SK-N-SH treated with all-trans-retinoic acid at 6 μM for 48 hours (cell line): ENCODE measurements at regions not wholly inside any gene's neighbourhood (a gene's known extent, or its start where the extent isn't known, plus 50 kb on each side); places are given as distances from the start of the nearest gene placed in this dataset.

Source experiments
- ARNTL ChIP-seq: fragments of 450-650 bp; formaldehyde crosslinking; IDR thresholded peaks from 2 replicates; pipeline ENCODE4 v1.5.0; 2020; ENCODE audit warnings: low read depth, mild to moderate bottlenecking, moderate library complexity, borderline replicate concordance
- BACH2 ChIP-seq: fragments of 250-450 bp; sonication (Bioruptor Pico); IDR thresholded peaks from 2 replicates; pipeline ENCODE4 v1.9.0; 2021; ENCODE audit warnings: mild to moderate bottlenecking, borderline replicate concordance
- GLIS3 ChIP-seq: fragments of 250-450 bp; sonication (Bioruptor Pico); IDR thresholded peaks from 2 replicates; pipeline ENCODE4 v1.5.0; 2020; ENCODE audit warnings: mild to moderate bottlenecking, moderate library complexity
- ISL1 ChIP-seq: fragments of 250-450 bp; sonication (Bioruptor Pico); IDR thresholded peaks from 2 replicates; pipeline ENCODE4 v2.1.2; 2022; ENCODE audit warnings: mild to moderate bottlenecking, moderate library complexity
- PATZ1 ChIP-seq: fragments of 250-450 bp; sonication (Bioruptor Pico); IDR thresholded peaks from 2 replicates; pipeline ENCODE4 v1.8.0; 2020; ENCODE audit warnings: mild to moderate bottlenecking, moderate library complexity, borderline replicate concordance
- RARB ChIP-seq: fragments of 250-450 bp; sonication (Bioruptor Pico); IDR thresholded peaks from 2 replicates; pipeline ENCODE4 v1.8.0; 2021; ENCODE audit warnings: mild to moderate bottlenecking, moderate library complexity
- SNAI2 ChIP-seq: fragments of 250-450 bp; sonication (Bioruptor Pico); IDR thresholded peaks from 2 replicates; pipeline ENCODE4 v1.5.0; 2020; ENCODE audit warnings: mild to moderate bottlenecking, moderate library complexity
- TOX ChIP-seq: fragments of 250-450 bp; sonication (Bioruptor Pico); IDR thresholded peaks from 2 replicates; pipeline ENCODE4 v1.8.0; 2021; ENCODE audit warnings: mild to moderate bottlenecking, moderate library complexity, borderline replicate concordance
- ZFP3 ChIP-seq: fragments of 250-450 bp; sonication (Bioruptor Pico); IDR thresholded peaks from 2 replicates; pipeline ENCODE4 v1.5.0; 2020; ENCODE audit warnings: mild to moderate bottlenecking, moderate library complexity

DNA sequence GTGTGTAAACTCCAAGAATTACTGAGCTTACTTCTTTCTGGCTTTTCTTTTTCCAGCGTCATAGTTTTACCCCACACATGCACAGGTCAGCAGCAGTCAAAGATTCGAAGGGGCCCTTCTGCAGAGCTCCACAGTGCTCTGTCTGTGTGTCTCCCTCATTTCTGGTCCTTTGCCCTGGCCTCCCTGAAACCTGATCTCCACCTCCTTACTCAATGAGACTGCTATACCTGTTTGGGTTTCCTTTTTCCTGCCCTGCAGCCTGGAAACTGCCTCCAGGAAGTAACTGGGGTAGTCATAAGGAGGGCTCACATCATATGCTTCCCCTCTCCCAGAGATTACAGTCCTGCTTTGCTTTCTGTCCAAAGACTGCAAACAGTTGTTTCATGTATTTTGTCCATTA, 82.8 kb upstream of the TNIK start:
- no peak for TF ChIP-seq ISL1 (CRISPR knock-in tag)
- TF ChIP-seq ARNTL = no peak
- no peak for TF ChIP-seq PATZ1 (CRISPR knock-in tag)
- no peak for TF ChIP-seq BACH2 (CRISPR knock-in tag)
- TF ChIP-seq SNAI2 (CRISPR knock-in tag) = no peak
- no peak for TF ChIP-seq ZFP3
- TF ChIP-seq RARB = no peak
- TF ChIP-seq TOX = no peak
- no peak for TF ChIP-seq GLIS3 (CRISPR knock-in tag)
